NCI-H748 (cell line): ENCODE measurements at regions not wholly inside any gene's neighbourhood (a gene's known extent, or its start where the extent isn't known, plus 50 kb on each side); places are given as distances from the start of the nearest gene placed in this dataset.

ENCODE experiments used
- DNase-seq: peaks from one replicate; lab custom pipeline; 2025; ENCODE audit not compliant: unreplicated experiment; lab: John Stamatoyannopoulos, UW

DNA sequence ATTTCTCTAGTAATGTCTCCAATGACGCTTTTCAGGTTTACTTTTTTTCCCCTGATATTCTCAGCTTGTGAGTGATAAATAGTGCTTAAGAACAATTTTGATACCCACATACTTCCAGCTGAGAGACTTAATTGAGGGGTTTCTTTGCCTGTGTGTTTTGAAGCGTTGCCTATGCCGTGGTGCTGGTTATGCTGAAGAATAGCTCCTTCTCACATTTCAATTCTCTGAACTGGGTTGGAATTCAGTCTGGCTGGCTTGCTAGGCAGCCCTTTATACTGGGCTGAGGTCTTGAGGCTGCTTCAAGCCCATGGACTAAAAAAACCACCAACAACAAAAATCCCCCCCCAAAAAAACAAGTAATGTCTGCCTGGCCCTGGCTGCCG is 87.4 kb downstream of the CHST2 start:
- DNase-seq: no peak

DNA sequence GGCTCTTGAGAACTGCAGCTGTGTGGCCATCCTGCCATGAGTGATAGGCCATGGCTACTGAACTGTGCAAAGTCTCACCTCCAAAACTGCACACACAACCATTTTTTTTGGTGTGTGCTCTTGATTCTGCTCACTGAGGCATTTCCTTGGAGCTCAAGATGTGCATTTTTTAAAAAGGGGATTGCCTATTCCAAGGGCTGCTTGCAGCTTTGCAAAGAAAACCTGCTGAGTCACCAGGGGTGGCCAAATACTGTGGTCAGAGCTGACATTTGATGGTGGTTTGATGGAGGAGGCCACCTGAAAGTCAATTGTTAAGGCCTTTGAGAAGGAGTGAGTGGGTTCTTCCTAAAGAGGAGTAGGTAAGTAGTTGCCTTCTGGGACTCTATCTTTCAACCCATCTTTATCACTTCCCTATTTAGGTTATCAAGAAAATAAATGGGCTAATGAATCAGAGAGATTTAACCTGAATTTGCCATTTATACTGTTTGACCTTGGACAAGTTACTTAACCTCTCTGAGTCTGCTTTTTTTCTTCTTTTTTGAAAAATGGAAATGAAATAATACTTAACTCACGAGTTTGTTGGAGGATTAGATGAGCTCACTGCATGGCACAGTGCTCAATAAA is 87.9 kb downstream of the CHST2 start:
- no peak for DNase-seq

DNA sequence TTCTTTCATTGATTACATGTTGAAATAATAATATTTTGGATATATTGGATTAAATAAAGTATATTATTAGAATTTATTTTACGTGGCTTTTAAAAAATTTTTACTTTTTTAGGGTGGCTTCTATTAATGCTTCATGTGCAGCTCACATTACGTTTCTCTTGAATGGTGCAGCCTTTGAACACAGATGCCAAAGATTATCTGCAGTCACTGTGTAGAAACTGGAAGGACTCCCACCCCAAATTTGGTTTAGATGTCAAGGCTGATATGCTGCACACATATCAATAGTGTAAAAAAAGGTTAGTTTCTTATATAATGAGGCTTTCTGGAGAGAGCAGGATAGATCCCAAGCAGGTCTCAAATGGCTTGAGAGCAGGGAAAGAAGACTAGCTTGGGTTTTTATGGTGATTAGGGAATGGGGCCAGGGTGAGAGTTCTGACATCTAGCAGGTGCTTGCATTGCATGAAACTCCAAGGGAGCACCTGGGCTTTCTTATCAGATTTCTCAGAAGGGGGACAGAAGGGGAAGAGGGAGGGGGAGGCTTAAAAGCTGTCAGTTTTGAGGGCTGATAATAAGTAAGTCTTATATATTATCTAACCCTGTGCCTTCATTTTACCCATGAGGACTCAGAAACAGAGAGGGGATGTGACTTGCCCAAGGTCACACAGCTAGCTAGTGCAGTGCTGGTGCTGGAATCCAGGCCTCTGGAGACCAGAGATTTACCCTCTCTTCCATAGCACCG is 89.6 kb downstream of the CHST2 start:
- DNase-seq: no peak

DNA sequence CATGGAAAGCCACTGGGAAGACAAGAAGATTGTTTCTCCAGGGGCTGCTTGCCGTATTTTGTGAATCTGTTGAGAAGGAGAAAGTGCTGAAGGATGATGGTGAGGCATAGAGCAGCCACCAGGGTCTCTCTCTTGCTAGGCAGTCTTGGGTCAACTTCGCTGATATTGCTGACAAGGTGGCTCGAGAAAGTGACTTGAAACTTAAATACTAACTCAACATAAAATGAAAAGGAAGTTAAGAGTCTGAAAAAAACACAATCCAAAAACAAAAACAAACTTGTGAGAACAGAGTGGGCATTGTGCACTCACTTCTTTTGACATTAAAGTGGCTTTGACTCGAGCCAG is 90.1 kb downstream of the CHST2 start:
- no peak for DNase-seq

DNA sequence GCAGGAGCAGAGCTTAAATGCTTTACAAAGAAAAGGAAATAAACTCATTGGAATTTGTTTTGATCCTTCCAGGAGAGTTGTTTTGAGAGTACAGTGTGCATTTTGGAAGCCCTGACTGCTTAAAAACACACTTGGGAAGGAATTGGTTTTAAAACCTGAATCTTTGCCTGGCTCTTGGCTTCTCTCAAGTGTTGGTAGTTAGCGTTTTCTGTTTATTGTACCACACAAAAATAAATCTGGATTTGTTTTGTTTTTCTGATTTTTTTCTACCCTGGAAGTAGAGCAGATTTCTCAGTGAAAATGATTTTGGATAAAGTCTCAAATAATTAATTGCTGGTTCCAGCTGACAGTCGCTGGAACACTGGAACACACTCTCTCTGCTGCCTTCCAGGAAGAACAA is 90.6 kb downstream of the CHST2 start:
- DNase-seq: no peak

DNA sequence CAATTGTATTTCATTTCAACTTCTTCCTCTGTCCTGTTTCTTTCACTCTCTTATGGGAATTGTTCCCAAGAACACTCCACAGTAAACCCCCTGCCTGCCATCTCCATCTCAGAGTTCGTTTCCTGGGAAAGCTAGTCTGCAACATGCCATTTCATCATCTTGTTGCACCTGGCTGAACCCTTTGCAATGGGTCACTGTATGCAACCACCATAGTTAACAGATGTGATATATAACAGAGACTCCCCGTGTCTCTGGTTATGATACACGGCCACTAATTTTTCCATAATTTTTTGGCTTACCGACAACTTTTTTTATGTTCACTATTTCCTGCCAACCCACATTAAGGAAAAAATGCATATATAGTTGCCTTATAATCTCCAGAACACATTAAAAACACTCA is 95.5 kb downstream of the CHST2 start:
- DNase-seq: no peak
